MG63 (cell line): ENCODE measurements at regions not wholly inside any gene's neighbourhood (a gene's known extent, or its start where the extent isn't known, plus 50 kb on each side); places are given as distances from the start of the nearest gene placed in this dataset.
A peak's percentile ranks its signal among the peaks of the same experiment; 100 is the strongest.
"Not testable (repeated sequence)": the region's sequence is repeated elsewhere in the genome, so short reads cannot be mapped to it uniquely, and the experiment has no call there.

Experiments
- DNase-seq: peaks from one replicate; pipeline ENCODE4 v3.0.0-alpha.2; 2020
- H3K27me3 ChIP-seq: fragments of 250-450 bp; sonication (Bioruptor Pico); 2 replicates; pipeline ENCODE4 v1.5.1; 2020; ENCODE audit warnings: mild to moderate bottlenecking, moderate library complexity
- H3K36me3 ChIP-seq: fragments of 250-450 bp; sonication (Bioruptor Pico); 2 replicates; pipeline ENCODE4 v1.5.1; 2020; ENCODE audit warnings: mild to moderate bottlenecking, moderate library complexity
- H3K4me3 ChIP-seq: fragments of 250-450 bp; sonication (Bioruptor Pico); 2 replicates; pipeline ENCODE4 v1.5.1; 2020; ENCODE audit warnings: mild to moderate bottlenecking, moderate library complexity
- H3K9me3 ChIP-seq: fragments of 250-450 bp; sonication (Bioruptor Pico); 2 replicates; pipeline ENCODE4 v1.5.1; 2020; ENCODE audit warnings: mild to moderate bottlenecking, moderate library complexity

DNA sequence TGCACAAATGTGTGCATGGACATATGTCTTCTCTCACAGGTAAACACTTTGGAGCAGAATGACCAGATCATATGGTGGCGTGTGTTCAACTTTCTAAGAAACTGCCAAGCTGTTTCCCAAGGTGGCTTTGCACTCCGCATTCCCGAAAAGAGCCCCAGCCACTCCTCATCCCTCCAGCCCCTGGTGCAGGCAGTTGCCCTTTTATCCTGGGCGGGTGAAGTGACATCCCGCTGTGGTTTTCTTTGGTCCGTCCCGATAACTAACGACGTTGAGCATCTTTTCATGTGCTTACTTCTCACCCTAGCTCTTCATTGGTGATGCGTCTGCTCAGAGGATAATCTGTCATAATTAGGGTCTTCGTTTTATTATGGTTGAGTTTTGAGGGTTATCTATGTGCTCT is 612.5 kb downstream of the MATN1 start:
- no peak for DNase-seq
- Histone ChIP-seq H3K4me3 (no peak overlapping the region), H3K9me3 (no peaks in the 10 kb centered on the region), H3K36me3 (no peaks in the 10 kb centered on the region), H3K27me3 (no peaks in the 10 kb centered on the region)

DNA sequence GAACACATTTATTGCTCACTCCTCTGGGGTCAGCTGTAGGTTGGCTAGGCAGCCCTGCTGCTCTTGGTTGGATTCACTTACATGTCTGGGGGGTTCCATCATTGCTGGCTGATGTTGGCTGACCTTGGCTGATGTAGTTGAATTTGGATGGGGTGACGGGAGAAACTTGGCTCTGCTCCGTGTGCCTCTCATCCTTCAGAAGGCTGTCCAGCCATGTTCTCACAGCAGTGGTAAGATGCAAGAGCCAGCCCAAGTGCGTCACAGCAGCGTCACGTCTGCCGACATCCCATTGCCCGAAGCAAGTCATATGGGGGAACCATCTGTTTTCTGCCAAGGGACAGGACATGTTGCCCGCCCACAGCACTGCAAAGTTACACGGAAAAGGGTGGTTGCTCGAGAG is 613.5 kb downstream of the MATN1 start:
- H3K4me3 ChIP-seq: no peak overlapping the region
- no peaks in the 10 kb centered on the region for H3K27me3 ChIP-seq
- H3K36me3 ChIP-seq: no peaks in the 10 kb centered on the region
- peak; percentile 77 for DNase-seq
- no peaks in the 10 kb centered on the region for H3K9me3 ChIP-seq

DNA sequence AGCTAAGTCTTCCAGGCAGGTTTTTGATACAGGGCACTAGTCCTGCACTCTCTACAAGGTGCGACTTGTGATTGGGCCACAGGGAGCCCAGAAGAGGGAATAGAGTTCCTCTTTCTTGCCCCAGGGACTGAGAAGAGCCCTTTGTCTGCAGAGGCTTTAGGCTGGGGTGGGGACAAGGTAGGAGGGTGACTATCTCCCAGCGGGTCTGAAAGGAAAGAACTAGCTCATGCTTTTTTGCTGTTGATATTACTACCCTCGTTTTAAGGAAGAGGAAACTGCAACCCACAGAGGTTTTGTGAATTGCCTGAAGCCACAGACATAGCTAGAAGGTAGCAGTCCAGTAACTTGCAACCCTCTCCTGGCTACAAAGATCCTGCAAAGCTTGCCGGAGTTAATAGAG is 615.2 kb downstream of the MATN1 start:
- Histone ChIP-seq H3K4me3 (no peak overlapping the region), H3K27me3 (no peaks in the 10 kb centered on the region), H3K36me3 (no peaks in the 10 kb centered on the region), H3K9me3 (no peaks in the 10 kb centered on the region)
- no peak for DNase-seq

GRCh38 chr1:30106125-30106524 is 617.3 kb downstream of the MATN1 start:
- Histone ChIP-seq H3K9me3 (no peaks in the 10 kb centered on the region), H3K27me3 (no peaks in the 10 kb centered on the region), H3K4me3 (no peak overlapping the region), H3K36me3 (no peaks in the 10 kb centered on the region)
- DNase-seq: peak; percentile 19

DNA sequence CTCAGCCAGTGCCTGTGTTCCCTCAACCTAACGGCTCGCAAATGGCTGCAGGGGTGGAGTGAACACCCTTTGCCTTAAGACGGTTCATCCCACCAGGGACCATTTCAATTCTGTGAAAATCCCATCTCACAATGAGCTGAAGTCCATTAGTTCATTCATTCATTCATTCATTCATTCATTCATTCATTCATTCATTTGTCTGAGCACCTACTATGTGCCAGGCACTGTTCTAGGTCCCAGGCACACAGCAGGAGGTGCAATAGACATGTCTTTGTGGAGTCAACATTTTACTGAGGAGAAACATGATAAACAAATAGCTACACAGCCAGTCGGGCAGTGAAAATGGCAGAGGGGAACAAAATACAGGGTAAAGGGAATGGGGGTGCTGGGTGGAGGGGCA is 618.8 kb downstream of the MATN1 start:
- no peaks in the 10 kb centered on the region for H3K36me3 ChIP-seq
- H3K4me3 ChIP-seq: no peak overlapping the region
- no peak for DNase-seq
- no peaks in the 10 kb centered on the region for H3K27me3 ChIP-seq
- H3K9me3 ChIP-seq: no peaks in the 10 kb centered on the region

GRCh38 chr1:30103708-30104411 is 619.5 kb downstream of the MATN1 start:
- no peak overlapping the region for H3K4me3 ChIP-seq
- no peaks in the 10 kb centered on the region for H3K9me3 ChIP-seq
- no peaks in the 10 kb centered on the region for H3K27me3 ChIP-seq
- no peak for DNase-seq
- H3K36me3 ChIP-seq: no peaks in the 10 kb centered on the region

GRCh38 chr1:30102605-30103004 is 620.8 kb downstream of the MATN1 start:
- DNase-seq: no peak
- Histone ChIP-seq H3K9me3 (no peaks in the 10 kb centered on the region), H3K4me3 (no peak overlapping the region), H3K27me3 (no peaks in the 10 kb centered on the region), H3K36me3 (no peaks in the 10 kb centered on the region)

- no peak for DNase-seq
- Histone ChIP-seq H3K9me3 (no peaks in the 10 kb centered on the region), H3K27me3 (no peaks in the 10 kb centered on the region), H3K4me3 (no peak overlapping the region), H3K36me3 (no peaks in the 10 kb centered on the region)
Measured at GRCh38 chr1:30101487-30102227, 621.7 kb downstream of the MATN1 start.

- H3K9me3 ChIP-seq: no peaks in the 10 kb centered on the region
- DNase-seq: no peak
- H3K36me3 ChIP-seq: no peaks in the 10 kb centered on the region
- no peaks in the 10 kb centered on the region for H3K27me3 ChIP-seq
- H3K4me3 ChIP-seq: no peak overlapping the region
Measured at GRCh38 chr1:30101016-30101415, 622.4 kb downstream of the MATN1 start.

DNA sequence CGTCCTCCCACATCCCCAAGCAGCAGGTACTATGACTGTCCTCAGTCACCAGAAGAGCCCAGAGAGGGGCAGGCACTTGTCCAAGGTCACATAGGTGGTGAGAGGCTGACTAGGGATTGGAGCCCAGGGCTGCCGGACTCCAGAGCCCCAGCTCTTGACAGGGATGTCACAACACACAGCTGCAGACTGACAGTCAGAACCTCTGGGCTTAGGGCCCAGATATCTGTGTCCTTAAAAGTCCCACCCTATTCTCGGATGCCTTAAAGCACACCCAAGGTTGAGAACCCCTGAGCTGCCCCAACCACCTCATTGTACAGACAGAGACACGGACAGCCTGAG is 622.9 kb downstream of the MATN1 start:
- no peaks in the 10 kb centered on the region for H3K36me3 ChIP-seq
- no peaks in the 10 kb centered on the region for H3K27me3 ChIP-seq
- H3K9me3 ChIP-seq: no peaks in the 10 kb centered on the region
- no peak for DNase-seq
- H3K4me3 ChIP-seq: no peak overlapping the region

DNA sequence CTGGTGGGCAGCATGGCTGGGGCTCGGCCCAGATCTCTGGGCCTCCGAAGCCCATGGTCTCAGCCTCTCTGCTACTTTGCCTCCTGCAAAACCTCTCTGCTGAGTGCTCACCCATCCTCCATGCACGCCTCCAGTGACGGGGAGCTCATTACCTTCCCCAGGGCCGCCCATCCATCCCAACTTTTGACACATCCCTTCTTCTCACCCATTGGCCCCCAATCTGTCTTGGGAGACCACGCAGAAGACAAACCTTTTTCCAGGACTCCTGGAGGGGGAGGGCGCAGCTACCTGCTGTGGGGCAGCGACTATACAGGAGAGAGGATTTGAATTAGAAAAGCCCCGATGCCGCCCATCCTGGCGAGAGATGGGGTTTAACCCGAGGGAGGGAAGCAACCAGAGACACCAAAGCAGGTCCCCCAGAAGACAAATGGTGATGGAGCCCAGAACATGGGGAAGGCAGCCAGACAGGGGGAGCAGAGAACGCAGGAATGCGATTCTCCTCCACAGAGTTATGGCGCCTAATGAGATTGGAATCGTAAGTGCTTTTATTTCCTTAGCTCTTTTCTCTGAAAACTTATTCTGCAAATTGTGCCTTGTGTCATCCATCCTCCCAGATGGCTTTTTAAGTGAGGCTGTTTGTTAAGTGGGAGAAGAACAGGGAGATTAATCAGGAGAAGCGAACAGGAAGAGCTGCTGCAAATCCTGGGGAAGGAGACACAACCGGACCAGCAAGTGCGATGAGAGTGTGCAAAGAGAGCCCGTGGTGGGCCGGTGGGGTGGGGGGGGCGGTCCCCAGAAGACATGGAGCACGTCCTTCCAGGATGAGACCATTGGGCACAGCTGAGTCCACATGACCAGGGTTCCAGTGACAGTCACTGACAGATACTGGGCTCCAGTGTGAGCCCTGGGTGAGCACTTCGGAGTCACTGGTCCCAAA is 623.5 kb downstream of the MATN1 start:
- Histone ChIP-seq H3K36me3 (no peaks in the 10 kb centered on the region), H3K4me3 (no peak overlapping the region), H3K27me3 (no peaks in the 10 kb centered on the region), H3K9me3 (no peaks in the 10 kb centered on the region)
- no peak for DNase-seq

GRCh38 chr1:30097851-30098250 is 625.5 kb downstream of the MATN1 start:
- not testable (repeated sequence) for DNase-seq, H3K9me3 ChIP-seq, H3K4me3 ChIP-seq, H3K36me3 ChIP-seq, H3K27me3 ChIP-seq

- Histone ChIP-seq H3K9me3 (no peaks in the 10 kb centered on the region; the same call in 1 of the 2 replicates), H3K4me3 (no peak overlapping the region), H3K36me3 (no peaks in the 10 kb centered on the region), H3K27me3 (no peaks in the 10 kb centered on the region)
- DNase-seq: no peak
Measured at GRCh38 chr1:30095451-30096025, 627.8 kb downstream of the MATN1 start.

DNA sequence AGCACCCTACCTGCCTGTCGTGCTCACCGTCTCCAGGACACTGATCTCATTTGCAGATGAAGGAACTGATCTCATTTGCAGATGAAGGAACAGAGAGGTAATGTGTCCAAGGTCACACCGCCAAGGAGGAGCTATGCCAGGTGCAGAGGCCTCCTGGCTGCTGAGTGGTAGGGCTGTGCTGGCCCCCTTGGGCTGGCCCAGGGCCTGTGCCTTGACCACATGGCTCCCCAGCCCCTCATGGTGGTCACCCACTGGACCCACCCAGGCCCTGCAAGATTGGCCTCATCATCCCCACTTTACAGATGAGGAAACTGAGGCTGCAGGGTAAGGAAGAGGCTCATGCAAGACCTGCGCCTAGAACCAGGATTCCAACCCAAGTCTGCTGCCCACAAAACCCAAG is 628.3 kb downstream of the MATN1 start:
- H3K4me3 ChIP-seq: no peak overlapping the region
- no peaks in the 10 kb centered on the region; the same call in 1 of the 2 replicates for H3K9me3 ChIP-seq
- no peaks in the 10 kb centered on the region for H3K27me3 ChIP-seq
- H3K36me3 ChIP-seq: no peaks in the 10 kb centered on the region
- no peak for DNase-seq

GRCh38 chr1:30092051-30092858 is 631.1 kb downstream of the MATN1 start:
- H3K27me3 ChIP-seq: no peaks in the 10 kb centered on the region
- H3K4me3 ChIP-seq: no peak overlapping the region
- H3K9me3 ChIP-seq: no peaks in the 10 kb centered on the region; the same call in 1 of the 2 replicates
- no peaks in the 10 kb centered on the region for H3K36me3 ChIP-seq
- DNase-seq: no peak

DNA sequence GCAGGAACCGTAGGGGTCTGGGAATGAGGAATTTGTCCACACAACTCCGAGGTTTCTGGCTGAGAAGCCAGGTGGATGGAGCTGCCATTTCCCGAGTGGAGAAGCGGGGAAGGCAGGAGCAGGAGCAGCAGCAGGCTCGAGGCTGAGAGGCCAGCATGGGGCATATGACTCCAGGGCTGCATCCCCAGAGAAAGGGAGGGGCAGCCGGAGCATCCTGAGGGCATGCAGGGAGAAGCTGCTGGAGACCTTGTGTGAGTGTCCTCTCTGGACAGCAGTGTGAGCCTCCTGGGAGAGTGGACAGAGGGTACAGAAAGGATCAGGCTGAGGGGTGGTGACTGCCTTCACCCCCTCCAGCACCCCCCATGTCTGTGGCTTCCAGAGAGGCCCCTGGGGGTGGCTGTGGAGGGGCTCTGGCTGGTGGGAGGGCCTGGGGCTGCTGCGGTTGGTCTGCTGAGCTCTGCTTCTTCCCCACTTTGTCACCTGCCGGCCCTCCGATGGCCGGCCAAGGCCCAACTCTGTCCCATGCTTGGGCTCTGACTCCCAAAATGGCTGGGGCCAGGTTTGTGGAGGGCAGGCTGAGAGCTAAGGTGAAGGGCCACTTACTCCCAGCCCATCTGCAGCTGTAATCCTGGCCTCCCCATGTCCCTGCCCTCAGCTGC is 633.1 kb downstream of the MATN1 start:
- H3K27me3 ChIP-seq: no peaks in the 10 kb centered on the region
- no peak for DNase-seq
- no peaks in the 10 kb centered on the region; the same call in 1 of the 2 replicates for H3K9me3 ChIP-seq
- no peaks in the 10 kb centered on the region for H3K36me3 ChIP-seq
- H3K4me3 ChIP-seq: no peak overlapping the region
